Psoas muscle (tissue), 7 donors: ENCODE measurements at regions not wholly inside any gene's neighbourhood (a gene's known extent, or its start where the extent isn't known, plus 50 kb on each side); places are given as distances from the start of the nearest gene placed in this dataset.
"Not testable (repeated sequence)": the region's sequence is repeated elsewhere in the genome, so short reads cannot be mapped to it uniquely, and the experiment has no call there.

Source experiments
- ATAC-seq, 4 donors: fragments of 200-7000 bp; cut with Tn5 transposase; one replicate each; pipeline ENCODE4 v1.9.1; 2020; ENCODE audit warnings: moderate library complexity in 3 of 4, mild to moderate bottlenecking in 2 of 4
- DNase-seq, 2 donors: peaks; one replicate each; pipeline ENCODE4 v3.0.0-alpha.2; 2020
- H3K27ac ChIP-seq: fragments of 200-600 bp; one replicate; pipeline ENCODE4 v1.8.0; 2022
- H3K27me3 ChIP-seq, 3 donors: fragments of 200-600 bp in 1 of 3; one replicate each; pipeline versions ENCODE4 v1.6.1 to v1.8.0; 2013 to 2022; ENCODE audit warnings: low read length in 2 of 3, mild to moderate bottlenecking in 2 of 3, moderate library complexity in 1 of 3; ENCODE audit not compliant: insufficient read depth in 3 of 3
- H3K36me3 ChIP-seq, 2 donors: fragments of 200-600 bp in 1 of 2; one replicate each; pipeline versions ENCODE4 v1.6.1 to v1.8.0; 2013 to 2022; ENCODE audit warnings: low read depth in 1 of 2, mild to moderate bottlenecking in 1 of 2, moderate library complexity in 1 of 2; ENCODE audit not compliant: insufficient read depth in 1 of 2
- H3K4me1 ChIP-seq: fragments of 200-600 bp; one replicate; pipeline ENCODE4 v1.8.0; 2022
- H3K4me3 ChIP-seq: fragments of 200-600 bp; one replicate; pipeline ENCODE4 v1.8.0; 2022; ENCODE audit warnings: mild to moderate bottlenecking
- H3K9me3 ChIP-seq: fragments of 200-600 bp; one replicate; pipeline ENCODE4 v1.8.0; 2022
- WGBS, 3 donors: extraction: QIAGEN DNeasy Blood & Tissue Kit; methylation state at CpG; one replicate each; pipeline versions ENCODE4 v1.1.6 to v1.1.7; 2013; 5-methylcytosine and 5-hydroxymethylcytosine counted together
- intact Hi-C, 2 donors: fragments of 100-400 bp; cut with DNase I; formaldehyde crosslinking; loops; one replicate each; pipeline versions ENCODE4 v1.11.0 to v1.14.2; 2022
- TF ChIP-seq, protein P1 (sequence below): fragments of 200-600 bp; IDR thresholded peaks from one replicate; pipeline ENCODE4 v1.8.0; 2022; ENCODE audit warnings: antibody characterized with exemption
- donor health status: healthy with polysubstance abuse.
- donor health status: DM: no; HTN: no; CAD: no; lungs with moderate emphysema.
- donor health status: Bipolar disorder and iron deficiency.
- donor health status: healthy.
- donor health status: DM: yes; HTN: yes; CAD: no.
- donor health status: DM: no; HTN: no; CAD: no.
- donor health status: DM: yes; HTN: yes; CAD: no.

- TF ChIP-seq, protein P1, sequence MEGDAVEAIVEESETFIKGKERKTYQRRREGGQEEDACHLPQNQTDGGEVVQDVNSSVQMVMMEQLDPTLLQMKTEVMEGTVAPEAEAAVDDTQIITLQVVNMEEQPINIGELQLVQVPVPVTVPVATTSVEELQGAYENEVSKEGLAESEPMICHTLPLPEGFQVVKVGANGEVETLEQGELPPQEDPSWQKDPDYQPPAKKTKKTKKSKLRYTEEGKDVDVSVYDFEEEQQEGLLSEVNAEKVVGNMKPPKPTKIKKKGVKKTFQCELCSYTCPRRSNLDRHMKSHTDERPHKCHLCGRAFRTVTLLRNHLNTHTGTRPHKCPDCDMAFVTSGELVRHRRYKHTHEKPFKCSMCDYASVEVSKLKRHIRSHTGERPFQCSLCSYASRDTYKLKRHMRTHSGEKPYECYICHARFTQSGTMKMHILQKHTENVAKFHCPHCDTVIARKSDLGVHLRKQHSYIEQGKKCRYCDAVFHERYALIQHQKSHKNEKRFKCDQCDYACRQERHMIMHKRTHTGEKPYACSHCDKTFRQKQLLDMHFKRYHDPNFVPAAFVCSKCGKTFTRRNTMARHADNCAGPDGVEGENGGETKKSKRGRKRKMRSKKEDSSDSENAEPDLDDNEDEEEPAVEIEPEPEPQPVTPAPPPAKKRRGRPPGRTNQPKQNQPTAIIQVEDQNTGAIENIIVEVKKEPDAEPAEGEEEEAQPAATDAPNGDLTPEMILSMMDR, result no peak
- no peaks in the 10 kb centered on the region for H3K27me3 ChIP-seq
- no peaks in the 10 kb centered on the region for H3K4me1 ChIP-seq
- no peak for DNase-seq
- intact Hi-C loops, result no loop called here
- WGBS, 3 donors, result 39 to 52% (median 47%) methylated on average over 3 of the region's 3 CpGs
- no peaks in the 10 kb centered on the region for H3K36me3 ChIP-seq
- ATAC-seq, result no peak
- H3K27ac ChIP-seq, result no peak overlapping the region
- H3K9me3 ChIP-seq, result no peaks in the 10 kb centered on the region
- H3K4me3 ChIP-seq, result no peak overlapping the region
Observed at GRCh38 chr1:73475316-73475870, 722.6 kb downstream of the LRRIQ3 start.

DNA sequence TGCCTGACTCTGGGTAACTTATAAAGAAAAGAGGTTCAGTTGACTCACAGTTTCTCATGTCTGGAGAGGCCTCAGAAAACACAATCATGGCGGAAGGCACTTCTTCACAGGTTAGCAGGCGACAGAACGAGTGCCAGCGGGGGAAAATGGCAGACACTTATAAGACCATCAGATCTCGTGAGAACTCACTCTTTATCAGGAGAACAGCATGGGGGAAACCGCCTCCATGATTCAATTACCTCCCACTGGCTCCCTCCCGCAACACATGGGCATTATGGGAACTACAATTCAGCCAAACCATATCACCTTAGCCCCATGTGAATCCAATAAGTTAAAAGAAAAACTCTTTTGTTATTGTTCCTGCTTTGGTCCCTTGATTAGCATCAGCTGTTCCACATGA, 725.2 kb downstream of the LRRIQ3 start:
- H3K9me3 ChIP-seq, result no peaks in the 10 kb centered on the region
- ATAC-seq (no peak), DNase-seq (no peak)
- no peaks in the 10 kb centered on the region for H3K4me1 ChIP-seq
- TF ChIP-seq, protein P1, result no peak
- intact Hi-C loops, result no loop called here
- H3K4me3 ChIP-seq, result no peak overlapping the region
- H3K27ac ChIP-seq, result no peak overlapping the region
- H3K36me3 ChIP-seq, result no peaks in the 10 kb centered on the region
- H3K27me3 ChIP-seq, result no peaks in the 10 kb centered on the region
- 89 to 91% (median 91%) methylated on average over 7 of the region's 7 CpGs for WGBS, 3 donors

- Histone ChIP-seq H3K9me3 (no peaks in the 10 kb centered on the region), H3K36me3 (no peaks in the 10 kb centered on the region), H3K4me3 (no peak overlapping the region), H3K27ac (no peak overlapping the region), H3K4me1 (no peaks in the 10 kb centered on the region), H3K27me3 (no peaks in the 10 kb centered on the region)
- TF ChIP-seq, protein P1, result no peak
- ATAC-seq, result no peak
- no peak for DNase-seq
- intact Hi-C loops, result no loop called here
Observed at GRCh38 chr1:73467731-73468130, 730.2 kb downstream of the LRRIQ3 start.

DNA sequence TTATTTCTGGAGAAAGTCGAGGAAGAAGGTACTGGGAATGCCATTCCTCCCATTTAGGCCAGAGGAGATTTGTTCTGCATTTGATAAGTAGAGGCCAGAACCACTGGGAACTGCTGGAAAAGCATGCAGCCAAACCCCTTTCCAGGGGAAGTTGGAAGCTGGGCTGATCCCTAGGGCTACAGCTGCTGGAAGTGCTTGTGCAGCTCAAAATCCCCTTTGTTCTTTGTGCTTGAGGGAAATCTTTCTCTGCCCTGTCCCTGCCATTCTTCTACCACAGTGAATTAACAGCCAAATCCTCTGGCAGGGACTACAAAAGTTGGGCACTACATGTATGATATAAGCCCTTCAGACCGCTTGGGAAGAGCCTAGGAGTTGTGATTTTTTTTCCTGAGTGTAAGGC, 734.1 kb downstream of the LRRIQ3 start:
- ATAC-seq (no peak), DNase-seq (no peak)
- intact Hi-C loops, result no loop called here
- no peaks in the 10 kb centered on the region for H3K27me3 ChIP-seq
- no peak overlapping the region for H3K4me3 ChIP-seq
- 26 to 46% (median 28%) methylated on average over 2 of the region's 2 CpGs for WGBS, 3 donors
- no peaks in the 10 kb centered on the region for H3K36me3 ChIP-seq
- no peaks in the 10 kb centered on the region for H3K4me1 ChIP-seq
- TF ChIP-seq, protein P1, result no peak
- H3K9me3 ChIP-seq, result no peaks in the 10 kb centered on the region
- no peak overlapping the region for H3K27ac ChIP-seq

DNA sequence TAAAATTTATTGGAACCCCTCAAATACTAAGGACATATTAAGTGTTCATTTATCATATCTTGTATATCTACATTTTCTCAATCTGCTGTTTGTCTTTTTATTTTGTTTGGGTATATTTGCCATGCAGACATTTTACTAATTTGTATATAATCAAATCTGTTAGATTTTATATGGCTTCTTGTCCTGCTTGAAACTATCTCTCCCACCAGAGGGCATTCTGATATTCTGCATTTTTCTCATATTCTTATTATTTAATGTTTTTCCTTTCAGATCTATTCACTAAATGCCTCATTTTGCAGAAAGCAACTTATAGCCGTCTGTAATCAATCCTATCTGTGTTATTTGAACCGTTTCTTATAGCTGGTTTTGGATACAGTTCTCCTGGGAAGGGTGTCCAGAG, 745.5 kb downstream of the LRRIQ3 start:
- Histone ChIP-seq H3K27ac (no peak overlapping the region), H3K9me3 (no peaks in the 10 kb centered on the region), H3K4me1 (no peaks in the 10 kb centered on the region), H3K27me3 (no peaks in the 10 kb centered on the region), H3K36me3 (no peaks in the 10 kb centered on the region), H3K4me3 (no peak overlapping the region)
- ATAC-seq (no peak), DNase-seq (no peak)
- TF ChIP-seq, protein P1, result no peak
- WGBS, 3 donors, result 12 to 27% (median 22%) methylated on average over 2 of the region's 2 CpGs
- intact Hi-C loops, result no loop called here

GRCh38 chr1:73450668-73451067, 747.3 kb downstream of the LRRIQ3 start:
- ATAC-seq, H3K27ac ChIP-seq, H3K27me3 ChIP-seq, intact Hi-C loops, H3K4me1 ChIP-seq, H3K36me3 ChIP-seq, H3K4me3 ChIP-seq, DNase-seq, H3K9me3 ChIP-seq: not testable (repeated sequence)
- WGBS, 3 donors, result 92 to 98% (median 94%) methylated on average over 1 to 2 of the region's 2 CpGs
